PFSK-1 (cell line): ENCODE measurements at regions not wholly inside any gene's neighbourhood (a gene's known extent, or its start where the extent isn't known, plus 50 kb on each side); places are given as distances from the start of the nearest gene placed in this dataset.

ENCODE experiments used
- FOXP2 ChIP-seq: optimal IDR thresholded peaks from 2 replicates; pipeline ENCODE3; 2011; ENCODE audit warnings: borderline replicate concordance, control low read depth, inconsistent platforms; ENCODE audit not compliant: insufficient read depth; ENCODE audit errors: extremely low read length, extremely low read depth
- POLR2AphosphoS5 ChIP-seq: IDR thresholded peaks from 2 replicates; pipeline ENCODE4 v1.6.1; 2012; ENCODE audit warnings: low read depth, mild to moderate bottlenecking, control low read depth, low read length, moderate library complexity
- REST ChIP-seq, 2 experiments: IDR thresholded peaks; 2 replicates each; pipeline versions ENCODE4 v1.6.1 to v1.8.0; 2011 to 2012; ENCODE audit warnings: low read depth in 2 of 2, low read length in 2 of 2, control low read depth in 1 of 2, inconsistent platforms in 1 of 2, mild to moderate bottlenecking in 1 of 2, moderate library complexity in 1 of 2; ENCODE audit not compliant: insufficient read depth in 1 of 2
- SIN3A ChIP-seq: IDR thresholded peaks from 2 replicates; pipeline ENCODE4 v1.6.1; 2012; ENCODE audit warnings: mild to moderate bottlenecking, low read length, moderate library complexity, borderline replicate concordance; ENCODE audit not compliant: insufficient read depth
- TAF1 ChIP-seq: IDR thresholded peaks from 2 replicates; pipeline ENCODE4 v1.6.1; 2012; ENCODE audit warnings: low read length, control low read depth, borderline replicate concordance; ENCODE audit not compliant: insufficient read depth

- TF ChIP-seq TAF1 (no peak), POLR2AphosphoS5 (no peak), REST (IDR thresholded peaks at IDR 0.05; ENCODE audit: insufficient read depth in 1 of 2, low read depth in 2 of 2, low read length in 2 of 2) (no peak), SIN3A (no peak), FOXP2 (no peak)
Measured at GRCh38 chr2:238563551-238563950, 136.8 kb downstream of the ASB1 start.

- TF ChIP-seq TAF1, result no peak
- no peak for TF ChIP-seq SIN3A
- TF ChIP-seq FOXP2, result no peak
- no peak for TF ChIP-seq REST (IDR thresholded peaks at IDR 0.05; ENCODE audit: insufficient read depth in 1 of 2, low read depth in 2 of 2, low read length in 2 of 2)
- TF ChIP-seq POLR2AphosphoS5, result no peak
Measured at GRCh38 chr2:238564286-238564920, 137.7 kb downstream of the ASB1 start.

GRCh38 chr2:238565031-238565430 lies 138.3 kb downstream of the ASB1 start:
- TF ChIP-seq REST (IDR thresholded peaks at IDR 0.05; ENCODE audit: insufficient read depth in 1 of 2, low read depth in 2 of 2, low read length in 2 of 2) (no peak), TAF1 (no peak), POLR2AphosphoS5 (no peak), FOXP2 (no peak), SIN3A (no peak)

GRCh38 chr2:238566001-238566645 lies 139.4 kb downstream of the ASB1 start:
- TF ChIP-seq POLR2AphosphoS5 (no peak), TAF1 (no peak), REST (IDR thresholded peaks at IDR 0.05; ENCODE audit: insufficient read depth in 1 of 2, low read depth in 2 of 2, low read length in 2 of 2) (no peak), FOXP2 (no peak), SIN3A (no peak)
